ENCODE measurements at regions not wholly inside any gene's neighbourhood (a gene's known extent, or its start where the extent isn't known, plus 50 kb on each side); places are given as distances from the start of the nearest gene placed in this dataset.

DNA sequence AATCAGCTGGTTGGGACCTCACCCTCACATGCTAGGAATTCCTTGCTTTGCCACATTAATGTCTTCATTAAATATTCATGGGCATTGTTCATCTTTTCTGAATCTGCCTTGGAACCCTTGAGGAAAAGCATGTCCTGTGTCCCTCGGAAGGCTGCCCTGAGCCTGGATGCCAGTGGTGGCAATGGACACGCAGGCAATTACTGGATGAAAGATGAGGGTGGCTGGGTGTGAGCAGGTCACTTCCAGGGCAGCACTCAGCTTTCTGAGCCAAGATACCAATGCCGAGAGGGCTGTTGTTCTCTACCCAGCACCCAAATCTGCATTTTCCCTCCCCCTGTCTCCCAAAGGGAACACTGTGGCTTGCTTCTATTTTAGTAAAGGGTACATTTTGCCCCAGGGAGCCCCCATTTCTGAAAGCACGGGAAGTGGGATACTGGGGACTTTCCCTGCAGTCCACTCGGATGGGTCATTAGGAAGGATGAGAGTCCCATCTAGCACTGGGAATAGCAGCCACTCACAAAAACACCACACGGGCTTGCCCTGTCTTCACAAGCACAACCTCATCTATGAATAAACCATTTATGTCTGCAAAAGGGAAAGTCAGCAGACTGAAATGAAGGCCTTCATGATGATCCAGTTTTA lies 234.8 kb downstream of the SOX11 start:
- no peak for TF ChIP-seq CTCF (IDR thresholded peaks at IDR 0.05)
- no peak for TF ChIP-seq POLR2A (IDR thresholded peaks at IDR 0.05)
- no peak for TF ChIP-seq EP300 (IDR thresholded peaks at IDR 0.05)
